ENCODE measurements at regions not wholly inside any gene's neighbourhood (a gene's known extent, or its start where the extent isn't known, plus 50 kb on each side); places are given as distances from the start of the nearest gene placed in this dataset.

DNA sequence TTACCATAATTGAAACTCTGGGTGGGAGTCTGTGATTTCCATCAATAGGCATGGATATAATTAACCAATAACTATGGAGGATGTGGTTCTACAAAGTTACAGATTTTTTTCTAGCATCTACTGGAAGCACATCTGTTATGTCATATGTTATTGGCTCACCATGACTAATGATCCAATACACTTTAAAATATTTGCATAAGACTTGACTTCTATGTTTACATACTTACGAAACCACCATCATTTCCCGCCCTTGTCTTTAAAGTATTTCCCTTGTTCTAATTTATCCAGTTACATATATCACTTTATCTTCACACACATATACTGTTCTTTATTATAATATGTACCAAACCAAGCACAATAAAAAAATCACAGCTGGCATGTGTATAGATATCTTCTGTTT, 380.3 kb upstream of the CBLB start:
- Histone ChIP-seq H3K4me3 (ENCODE audit: insufficient read depth, low read depth, low read length) (no peak overlapping the region), H3K36me3 (replicated peaks; ENCODE audit: control insufficient read depth, insufficient read depth, low read length) (no peaks in the 10 kb centered on the region), H3K27me3 (ENCODE audit: control insufficient read depth, insufficient read depth, low read length) (no peaks in the 10 kb centered on the region)
- no peak for DNase-seq

DNA sequence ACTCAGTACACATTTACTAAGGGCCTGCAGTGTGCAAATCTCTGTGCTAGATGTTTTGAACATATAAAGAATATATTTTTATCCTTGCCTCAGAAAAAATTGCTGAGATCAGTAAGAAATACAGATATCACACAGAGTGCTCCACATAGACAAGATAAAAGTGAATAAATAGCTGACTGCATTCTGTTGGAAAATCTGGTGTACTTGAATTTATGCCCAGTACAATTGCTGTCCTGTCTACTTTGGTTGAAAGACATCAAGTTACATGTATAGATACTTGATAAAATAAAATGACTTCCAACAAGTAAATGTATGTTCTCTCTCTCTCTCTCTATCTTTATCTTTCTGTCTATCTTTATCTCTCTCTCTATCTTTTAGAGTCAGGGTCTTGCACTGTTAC, 381.2 kb upstream of the CBLB start:
- no peak overlapping the region for H3K4me3 ChIP-seq (ENCODE audit: insufficient read depth, low read depth, low read length)
- no peaks in the 10 kb centered on the region for H3K27me3 ChIP-seq (ENCODE audit: control insufficient read depth, insufficient read depth, low read length)
- no peaks in the 10 kb centered on the region for H3K36me3 ChIP-seq (replicated peaks; ENCODE audit: control insufficient read depth, insufficient read depth, low read length)
- no peak for DNase-seq

DNA sequence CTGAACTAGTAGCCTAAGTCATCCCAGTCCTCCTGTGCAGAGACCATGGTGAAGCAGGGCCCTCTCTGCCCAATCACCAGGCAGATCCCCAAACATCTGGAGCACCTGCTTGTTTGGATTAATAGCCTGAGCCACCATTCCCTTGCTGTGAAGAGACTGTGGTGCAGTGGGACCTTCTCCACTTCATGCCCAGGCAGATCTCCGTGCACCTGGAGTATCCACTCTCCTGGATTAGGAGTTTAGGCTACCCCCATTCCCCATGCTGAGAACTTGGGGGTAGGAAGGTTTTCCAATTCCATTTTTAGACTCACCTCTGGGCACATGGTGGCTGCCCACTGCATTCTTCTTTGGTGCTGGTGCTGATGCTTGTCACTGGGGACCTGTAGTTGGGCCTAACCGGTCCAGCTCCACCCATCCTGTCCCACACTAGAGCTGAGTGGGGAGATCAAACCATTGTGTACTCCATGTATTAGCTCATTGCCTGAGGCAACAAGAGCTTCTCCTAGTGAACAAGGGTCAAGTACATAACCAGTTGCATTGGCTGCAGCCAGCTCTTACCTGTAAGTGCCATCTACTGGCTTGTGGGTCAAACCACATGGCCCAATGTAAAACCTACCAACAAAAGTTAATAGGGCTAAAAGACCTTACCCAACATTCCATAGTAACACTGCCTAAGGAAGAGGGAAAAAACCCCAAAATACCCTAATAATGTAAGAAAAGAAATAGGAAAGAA, 382.5 kb upstream of the CBLB start:
- Histone ChIP-seq H3K36me3 (replicated peaks; ENCODE audit: control insufficient read depth, insufficient read depth, low read length) (no peaks in the 10 kb centered on the region), H3K4me3 (ENCODE audit: insufficient read depth, low read depth, low read length) (no peak overlapping the region), H3K27me3 (ENCODE audit: control insufficient read depth, insufficient read depth, low read length) (no peaks in the 10 kb centered on the region)
- DNase-seq = no peak

DNA sequence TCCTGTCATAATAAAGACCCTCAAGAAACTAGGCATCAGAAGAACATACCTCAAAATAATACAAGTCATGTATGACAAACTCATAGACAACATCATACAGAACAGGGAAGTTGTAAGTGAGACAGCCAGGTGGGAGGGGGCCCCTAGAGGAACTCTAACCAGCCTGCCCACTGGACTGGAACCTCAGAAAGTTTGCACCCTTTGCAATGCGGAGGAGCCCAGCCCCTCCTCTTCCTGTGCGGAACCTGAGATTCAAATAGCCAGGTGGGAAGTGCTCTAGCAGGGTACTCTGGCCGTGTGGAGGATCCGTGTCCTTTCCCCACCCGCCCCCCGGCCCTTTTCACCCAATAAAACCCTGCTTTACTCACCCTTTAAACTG, 387.0 kb upstream of the CBLB start:
- no peak for DNase-seq
- Histone ChIP-seq H3K27me3 (ENCODE audit: control insufficient read depth, insufficient read depth, low read length) (no peaks in the 10 kb centered on the region), H3K4me3 (ENCODE audit: insufficient read depth, low read depth, low read length) (no peak overlapping the region; the same call in 1 of the 2 replicates), H3K36me3 (replicated peaks; ENCODE audit: control insufficient read depth, insufficient read depth, low read length) (no peaks in the 10 kb centered on the region)

DNA sequence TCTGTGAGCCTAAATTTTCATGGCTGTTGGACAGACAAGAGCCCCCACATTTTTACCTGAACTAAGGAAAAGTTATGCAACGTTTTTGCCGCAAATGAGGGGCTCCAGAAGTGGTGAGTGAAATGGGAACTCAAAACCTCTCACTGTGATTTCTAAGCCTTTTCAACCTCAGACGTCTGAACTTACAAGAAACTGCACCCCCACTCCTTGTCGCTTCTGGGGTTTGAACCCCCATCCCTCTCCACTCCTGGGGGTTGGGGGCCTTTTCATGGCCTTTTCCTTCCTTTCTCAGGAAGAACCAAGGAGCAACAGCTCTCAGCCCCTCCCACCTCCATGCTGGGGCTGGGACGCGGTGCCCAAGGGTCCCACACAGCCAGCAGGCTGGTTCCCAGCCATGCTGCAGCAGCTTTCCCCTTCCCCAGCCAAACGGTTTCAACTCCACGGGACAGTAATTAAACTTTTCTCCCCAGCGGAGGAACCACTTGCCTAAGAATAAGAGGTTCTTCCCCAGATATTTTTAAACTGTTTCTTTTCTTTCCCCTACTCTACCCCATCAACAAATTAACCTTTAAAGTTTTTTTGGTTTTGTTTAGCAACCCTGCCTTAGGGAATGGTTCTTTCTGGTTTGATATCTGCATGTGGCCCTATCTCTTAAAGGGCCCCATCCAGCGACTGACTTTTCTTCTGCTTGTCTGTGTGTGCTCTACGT, 387.6 kb upstream of the CBLB start:
- Histone ChIP-seq H3K4me3 (ENCODE audit: insufficient read depth, low read depth, low read length) (no peak overlapping the region; the same call in 1 of the 2 replicates), H3K36me3 (replicated peaks; ENCODE audit: control insufficient read depth, insufficient read depth, low read length) (no peaks in the 10 kb centered on the region), H3K27me3 (ENCODE audit: control insufficient read depth, insufficient read depth, low read length) (no peaks in the 10 kb centered on the region)
- no peak for DNase-seq

DNA sequence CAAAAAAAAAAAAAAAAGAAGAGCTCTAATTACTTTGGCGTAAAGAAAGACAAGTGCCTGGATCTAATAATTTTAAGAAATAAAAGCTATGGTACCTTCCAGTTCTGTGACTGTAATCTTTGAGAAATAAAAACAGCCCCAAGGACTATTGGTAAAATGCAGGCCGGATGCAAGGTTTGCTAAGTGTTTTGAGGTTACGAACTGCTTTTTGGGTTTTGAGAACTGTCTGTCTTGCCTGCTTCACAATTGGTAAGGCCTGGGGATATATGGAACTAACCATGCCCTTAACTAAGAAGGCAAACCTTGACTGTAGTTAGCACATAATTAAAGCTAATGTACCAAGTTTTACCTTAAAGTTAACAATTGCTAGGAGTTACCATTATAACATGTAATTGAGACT, 388.4 kb upstream of the CBLB start:
- no peak for DNase-seq
- H3K4me3 ChIP-seq (ENCODE audit: insufficient read depth, low read depth, low read length) = no peak overlapping the region
- H3K27me3 ChIP-seq (ENCODE audit: control insufficient read depth, insufficient read depth, low read length) = no peaks in the 10 kb centered on the region
- no peaks in the 10 kb centered on the region for H3K36me3 ChIP-seq (replicated peaks; ENCODE audit: control insufficient read depth, insufficient read depth, low read length)

DNA sequence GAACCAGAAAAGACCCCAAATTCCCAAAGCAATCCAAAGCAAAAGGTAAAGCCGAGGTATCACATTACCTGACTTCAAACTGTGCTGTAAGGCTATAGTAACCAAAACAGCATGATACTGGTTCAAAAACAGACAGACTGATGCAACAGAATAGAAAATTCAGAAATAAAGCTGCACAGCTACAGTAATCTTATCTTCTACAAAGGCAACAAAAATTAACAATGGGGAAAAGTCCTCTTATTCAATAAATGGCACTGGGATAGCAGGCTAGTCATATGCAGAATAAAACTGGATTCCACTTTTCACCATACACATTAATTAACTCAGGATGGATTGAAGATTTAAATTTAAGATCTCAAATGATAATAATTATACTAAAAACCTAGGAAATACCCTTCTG, 392.6 kb upstream of the CBLB start:
- Histone ChIP-seq H3K36me3 (replicated peaks; ENCODE audit: control insufficient read depth, insufficient read depth, low read length) (no peaks in the 10 kb centered on the region), H3K4me3 (ENCODE audit: insufficient read depth, low read depth, low read length) (no peak overlapping the region)
- no peak for DNase-seq

DNA sequence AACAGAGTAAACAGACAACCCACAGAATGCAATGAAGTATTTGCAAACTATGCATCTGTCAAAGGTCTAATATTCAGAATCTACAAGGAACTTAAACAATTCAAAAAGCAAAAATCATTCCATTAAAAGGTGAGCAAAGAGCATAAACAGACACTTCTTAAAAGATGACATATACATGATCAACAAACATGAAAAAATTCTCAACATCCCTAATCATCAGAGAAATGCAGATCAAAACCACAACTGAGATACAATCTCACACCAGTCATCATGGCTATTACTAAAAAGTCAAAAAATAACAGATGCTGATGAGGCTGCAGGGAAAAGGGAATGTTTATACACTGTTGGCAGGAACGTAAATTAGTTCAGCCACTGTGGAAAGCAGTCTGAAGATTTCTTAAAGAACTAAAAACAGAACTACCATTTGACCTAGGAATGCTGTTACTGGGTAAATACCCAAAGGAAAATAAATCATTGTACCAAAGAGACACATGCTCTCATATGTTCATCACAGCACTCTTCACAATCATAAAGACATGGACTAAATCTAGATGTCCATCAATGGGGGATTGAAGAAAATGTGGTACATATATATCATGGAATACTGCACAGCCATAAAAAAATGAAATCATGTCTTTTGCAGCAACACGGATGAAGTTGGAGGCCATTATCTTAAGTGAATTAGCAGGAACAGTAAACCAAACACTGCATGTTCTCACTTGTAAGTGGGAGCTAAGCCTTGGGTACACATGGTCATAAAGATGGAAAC, 393.3 kb upstream of the CBLB start:
- no peak overlapping the region for H3K4me3 ChIP-seq (ENCODE audit: insufficient read depth, low read depth, low read length)
- H3K36me3 ChIP-seq (replicated peaks; ENCODE audit: control insufficient read depth, insufficient read depth, low read length) = no peaks in the 10 kb centered on the region
- H3K27me3 ChIP-seq (ENCODE audit: control insufficient read depth, insufficient read depth, low read length) = no peaks in the 10 kb centered on the region
- DNase-seq = no peak

More for the DNA sequence above, 392.6 kb upstream of the CBLB start:
- H3K27me3 ChIP-seq (ENCODE audit: control insufficient read depth, insufficient read depth, low read length) = no peaks in the 10 kb centered on the region

DNA sequence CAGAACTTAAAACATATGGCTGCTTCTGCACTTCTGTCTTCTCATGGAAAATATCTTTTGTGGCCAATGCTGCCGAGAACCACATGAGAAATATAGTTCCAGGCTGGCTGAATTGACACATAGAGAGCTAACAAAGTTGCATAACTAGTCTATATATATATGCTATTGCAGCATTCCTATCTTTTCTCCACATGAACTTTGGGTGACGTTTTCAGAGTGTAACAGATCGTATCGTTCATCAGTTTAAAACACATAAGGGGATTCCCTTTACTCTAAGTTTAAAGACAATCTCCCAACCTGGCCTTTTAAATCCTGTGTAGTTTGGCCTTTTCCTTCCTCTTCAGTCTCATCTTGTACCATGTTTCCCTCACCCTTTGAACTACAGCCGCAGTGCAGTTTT, 394.2 kb upstream of the CBLB start:
- no peak overlapping the region for H3K4me3 ChIP-seq (ENCODE audit: insufficient read depth, low read depth, low read length)
- no peaks in the 10 kb centered on the region for H3K27me3 ChIP-seq (ENCODE audit: control insufficient read depth, insufficient read depth, low read length)
- no peaks in the 10 kb centered on the region for H3K36me3 ChIP-seq (replicated peaks; ENCODE audit: control insufficient read depth, insufficient read depth, low read length)
- DNase-seq = no peak

DNA sequence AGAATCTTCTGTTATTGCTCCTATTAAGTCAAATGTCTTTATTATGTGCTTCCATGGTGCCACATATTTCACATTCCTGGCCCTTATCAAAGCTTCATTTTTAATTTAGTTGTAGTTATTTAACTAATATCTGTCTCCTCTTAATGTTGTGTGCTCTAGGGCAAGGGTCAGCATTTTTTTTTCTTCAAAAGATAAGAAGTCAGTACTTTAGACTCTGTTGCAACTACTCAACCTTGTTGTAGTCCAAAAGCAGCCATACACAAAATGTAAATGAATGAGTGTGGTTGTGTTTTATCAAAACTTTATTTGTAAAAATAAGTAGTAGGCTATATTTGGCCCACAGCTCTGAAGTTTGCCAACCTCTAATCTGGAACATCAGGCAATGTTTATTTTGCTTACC, 394.7 kb upstream of the CBLB start:
- no peak overlapping the region for H3K4me3 ChIP-seq (ENCODE audit: insufficient read depth, low read depth, low read length)
- no peaks in the 10 kb centered on the region for H3K36me3 ChIP-seq (replicated peaks; ENCODE audit: control insufficient read depth, insufficient read depth, low read length)
- H3K27me3 ChIP-seq (ENCODE audit: control insufficient read depth, insufficient read depth, low read length) = no peaks in the 10 kb centered on the region
- no peak for DNase-seq

DNA sequence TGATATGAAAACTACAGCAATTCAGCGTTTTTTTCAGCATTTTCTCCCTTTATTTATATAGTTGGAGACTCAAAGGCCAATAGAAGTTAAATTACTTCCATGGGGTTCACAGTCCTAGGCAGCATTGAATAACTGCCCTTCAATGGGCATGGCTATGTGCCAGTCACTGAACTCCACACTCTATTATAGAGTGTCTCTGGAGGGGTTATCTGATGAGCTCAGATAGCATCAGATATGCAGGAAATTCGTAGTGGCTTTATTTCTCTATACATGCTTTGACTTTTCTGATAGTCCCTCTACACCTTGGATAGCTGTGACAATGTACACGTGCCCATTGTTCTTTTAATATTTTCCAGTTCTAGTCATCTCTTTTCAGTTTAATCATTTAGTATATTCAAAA, 396.9 kb upstream of the CBLB start:
- H3K27me3 ChIP-seq (ENCODE audit: control insufficient read depth, insufficient read depth, low read length) = no peaks in the 10 kb centered on the region
- H3K4me3 ChIP-seq (ENCODE audit: insufficient read depth, low read depth, low read length) = no peak overlapping the region
- no peaks in the 10 kb centered on the region for H3K36me3 ChIP-seq (replicated peaks; ENCODE audit: control insufficient read depth, insufficient read depth, low read length)
- DNase-seq = no peak

DNA sequence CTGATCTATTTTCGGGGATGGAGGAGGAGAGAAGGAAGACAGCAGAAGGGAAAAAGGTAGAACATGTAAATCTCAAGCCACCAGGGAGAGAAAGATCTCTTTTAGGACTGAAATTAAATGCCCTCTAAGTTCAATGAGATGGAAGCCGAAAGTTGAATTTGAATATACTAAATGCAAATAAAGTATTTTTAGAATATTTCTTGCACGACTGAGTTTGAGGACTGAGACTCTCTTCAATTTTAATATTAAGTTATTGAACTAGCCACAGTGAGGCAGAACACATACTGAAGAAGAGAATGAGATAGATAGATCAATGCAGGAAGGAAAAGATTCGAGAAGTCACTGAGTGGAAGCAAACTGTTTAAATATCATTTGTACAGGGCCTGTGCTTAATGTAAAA, 399.9 kb upstream of the CBLB start:
- Histone ChIP-seq H3K27me3 (ENCODE audit: control insufficient read depth, insufficient read depth, low read length) (no peaks in the 10 kb centered on the region), H3K4me3 (ENCODE audit: insufficient read depth, low read depth, low read length) (no peak overlapping the region), H3K36me3 (replicated peaks; ENCODE audit: control insufficient read depth, insufficient read depth, low read length) (no peaks in the 10 kb centered on the region)
- no peak for DNase-seq

DNA sequence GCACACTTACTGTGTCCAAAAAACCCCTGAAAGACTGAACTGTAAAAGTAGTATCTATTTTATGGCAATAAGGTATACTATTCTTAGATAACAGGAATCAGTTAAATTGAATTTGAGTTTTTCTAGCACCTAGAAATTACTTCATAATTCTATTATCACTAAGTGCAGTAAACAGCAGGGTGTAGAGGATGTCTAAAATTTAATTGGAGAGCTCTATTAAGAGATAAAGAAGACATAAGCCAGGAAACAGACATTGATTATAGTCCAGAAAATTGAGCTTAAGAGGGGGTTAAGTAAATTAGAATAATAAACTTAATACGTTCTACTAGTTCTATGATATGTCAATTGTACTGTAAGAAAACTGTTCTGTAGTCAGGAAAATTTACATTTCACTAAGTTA, 403.5 kb upstream of the CBLB start:
- H3K36me3 ChIP-seq (replicated peaks; ENCODE audit: control insufficient read depth, insufficient read depth, low read length) = no peaks in the 10 kb centered on the region

DNA sequence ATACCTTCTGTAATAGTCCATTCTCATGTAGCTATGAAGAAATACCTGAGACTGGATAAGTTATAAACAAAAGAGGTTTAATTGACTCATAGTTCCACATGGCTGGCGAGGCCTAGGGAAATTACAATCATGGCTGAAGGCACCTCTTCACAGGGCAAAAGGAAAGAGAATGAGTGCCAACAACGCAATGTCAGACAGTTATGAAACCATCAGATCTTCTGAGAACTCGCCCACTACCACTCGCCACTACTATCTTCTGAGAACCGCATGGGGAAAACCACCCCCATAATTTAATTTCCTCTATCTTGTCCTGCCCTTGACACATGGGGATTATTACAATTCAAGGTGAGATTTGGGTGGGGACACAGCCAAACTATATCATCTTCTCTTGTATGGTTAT, 406.8 kb upstream of the CBLB start:
- Histone ChIP-seq H3K36me3 (replicated peaks; ENCODE audit: control insufficient read depth, insufficient read depth, low read length) (no peaks in the 10 kb centered on the region), H3K27me3 (ENCODE audit: control insufficient read depth, insufficient read depth, low read length) (no peaks in the 10 kb centered on the region), H3K4me3 (ENCODE audit: insufficient read depth, low read depth, low read length) (no peak overlapping the region)
- DNase-seq = no peak

More for the DNA sequence above, 403.5 kb upstream of the CBLB start:
- no peak overlapping the region for H3K4me3 ChIP-seq (ENCODE audit: insufficient read depth, low read depth, low read length)
- DNase-seq = no peak
- no peaks in the 10 kb centered on the region for H3K27me3 ChIP-seq (ENCODE audit: control insufficient read depth, insufficient read depth, low read length)

DNA sequence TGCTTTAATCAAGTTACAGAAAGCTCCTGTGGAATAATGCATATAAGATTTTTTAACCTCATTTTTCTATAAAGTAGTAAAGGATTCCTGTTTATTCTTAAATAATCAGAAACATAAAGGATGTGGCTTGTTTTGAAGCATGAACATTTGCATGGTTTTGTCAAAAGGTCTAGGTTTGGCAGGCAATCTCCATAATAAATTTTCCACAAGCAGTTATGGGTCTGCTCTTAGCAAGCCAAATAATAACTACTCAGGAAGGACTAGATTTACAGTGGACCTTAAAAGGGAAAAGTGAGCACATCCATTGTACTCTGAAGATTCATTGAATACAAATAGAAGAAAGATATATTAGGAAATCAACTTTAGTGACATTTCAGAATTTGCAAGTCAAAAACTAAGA, 407.3 kb upstream of the CBLB start:
- DNase-seq = no peak
- no peaks in the 10 kb centered on the region for H3K27me3 ChIP-seq (ENCODE audit: control insufficient read depth, insufficient read depth, low read length)
- H3K4me3 ChIP-seq (ENCODE audit: insufficient read depth, low read depth, low read length) = no peak overlapping the region
- no peaks in the 10 kb centered on the region for H3K36me3 ChIP-seq (replicated peaks; ENCODE audit: control insufficient read depth, insufficient read depth, low read length)
